Activated CD4-positive, CD25-positive, alpha-beta regulatory T cell treated with anti-CD3 and anti-CD28 coated beads, Interleukin-2, amount 50 U/mL, for 24 hours (primary cell): ENCODE measurements at regions not wholly inside any gene's neighbourhood (a gene's known extent, or its start where the extent isn't known, plus 50 kb on each side); places are given as distances from the start of the nearest gene placed in this dataset.
"Not testable (repeated sequence)": the region's sequence is repeated elsewhere in the genome, so short reads cannot be mapped to it uniquely, and the experiment has no call there.

Experiments
- ATAC-seq, 2 donors: fragments of 150-1000 bp; cut with Tn5 transposase; one replicate each; pipeline ENCODE4 v1.10.0; 2021; ENCODE audit warnings: mild to moderate bottlenecking in 1 of 2, moderate library complexity in 1 of 2

GRCh38 chr9:29289365-29289764, 1716.1 kb upstream of the C9orf72 start:
- no peak for ATAC-seq

GRCh38 chr9:29290516-29290915, 1717.2 kb upstream of the C9orf72 start:
- no peak for ATAC-seq

GRCh38 chr9:29297592-29297991, 1724.3 kb upstream of the C9orf72 start:
- no peak for ATAC-seq

DNA sequence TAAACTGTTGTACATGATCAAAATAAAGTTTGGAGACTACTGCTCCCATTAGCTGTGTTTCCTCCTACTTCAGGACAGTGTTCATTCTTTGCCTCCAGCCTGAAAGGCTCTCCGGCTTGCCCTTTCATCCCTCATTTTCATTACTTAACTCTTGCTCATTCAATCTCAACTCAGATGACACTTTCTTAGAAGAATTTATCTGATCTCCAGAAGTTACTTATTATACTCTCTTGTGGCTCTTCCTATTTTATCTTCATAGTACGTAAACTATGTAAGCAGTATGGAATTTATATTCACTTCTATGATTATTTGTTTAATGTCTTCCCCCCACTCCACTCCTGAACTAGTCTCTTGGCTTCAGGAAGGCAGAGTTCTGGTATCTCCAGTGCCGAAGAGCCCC, 1737.9 kb upstream of the C9orf72 start:
- ATAC-seq, result no peak

DNA sequence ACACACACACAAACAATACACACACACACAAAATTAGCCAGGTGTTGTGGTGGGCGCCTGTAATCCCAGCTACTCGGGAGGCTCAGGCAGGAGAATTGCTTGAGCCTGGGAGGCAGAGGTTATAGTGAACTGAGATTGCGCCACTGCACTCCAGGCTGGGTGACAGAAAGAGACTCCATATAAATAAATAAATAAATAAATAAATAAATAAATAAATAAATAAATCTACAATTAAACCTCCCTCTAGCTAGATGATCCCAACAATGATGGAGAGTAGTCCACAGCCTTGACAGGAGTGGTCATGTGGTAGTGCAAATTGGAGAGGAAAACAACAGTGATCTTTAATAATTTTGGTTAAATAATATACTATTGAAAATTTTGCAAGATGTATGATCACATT, 1739.0 kb upstream of the C9orf72 start:
- no peak for ATAC-seq

DNA sequence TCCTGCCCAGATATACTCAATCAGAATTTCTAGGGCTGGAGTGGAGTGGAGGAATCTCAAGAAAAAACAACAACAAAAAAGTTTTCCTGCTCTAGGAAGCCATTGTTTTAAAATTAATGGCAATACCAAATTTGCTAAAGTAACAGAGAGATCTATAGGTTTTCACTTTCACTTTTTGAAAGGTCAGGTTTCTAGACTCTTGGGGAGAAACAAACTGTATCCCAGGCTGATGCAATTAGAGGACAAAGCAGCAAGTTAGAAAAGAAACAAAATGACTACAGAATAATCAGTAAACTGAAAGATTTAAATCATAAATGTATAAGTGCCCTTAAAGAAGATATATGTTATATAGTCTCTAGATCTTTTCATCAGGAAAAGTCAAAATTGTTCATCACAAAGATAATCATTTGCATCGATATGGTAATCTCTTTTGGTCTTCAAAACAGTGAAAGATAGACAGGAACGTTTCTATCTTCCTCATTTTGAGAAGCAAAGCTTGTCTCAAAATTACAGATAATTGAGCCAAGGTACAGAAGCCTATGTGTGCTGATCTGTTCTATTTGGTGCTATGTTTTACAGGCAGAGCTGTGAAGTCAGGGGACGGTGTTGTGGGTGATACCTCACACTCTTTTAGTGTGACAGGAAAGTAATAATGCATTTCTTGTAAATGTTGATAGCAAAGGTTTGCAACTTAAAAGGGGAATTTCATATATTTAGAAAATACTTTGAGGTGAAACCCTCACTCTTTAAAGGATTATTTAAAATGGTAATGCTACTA, 1746.6 kb upstream of the C9orf72 start:
- no peak for ATAC-seq

GRCh38 chr9:29322240-29322639, 1749.0 kb upstream of the C9orf72 start:
- peak in 1 of 2 donors; percentile 28 for ATAC-seq

DNA sequence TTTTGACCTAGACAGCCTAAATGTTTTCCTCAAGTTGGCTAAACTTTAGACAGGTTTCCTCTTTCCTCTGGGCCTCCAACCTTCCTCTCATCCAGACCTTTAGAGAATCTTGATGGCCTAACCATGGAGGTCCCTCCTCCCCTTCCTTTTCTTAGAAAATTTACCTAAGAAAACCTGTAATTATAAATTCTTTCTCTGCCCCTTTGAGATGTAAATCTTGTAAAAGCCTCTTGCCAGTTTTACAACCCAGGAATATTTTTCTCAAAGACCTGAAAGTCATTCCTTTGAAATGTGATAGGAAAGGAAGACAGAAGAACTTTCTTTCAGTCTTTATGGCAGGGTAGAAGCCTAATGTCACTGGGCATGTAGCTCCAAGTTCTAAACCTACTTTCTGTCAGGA, 1752.6 kb upstream of the C9orf72 start:
- no peak for ATAC-seq

DNA sequence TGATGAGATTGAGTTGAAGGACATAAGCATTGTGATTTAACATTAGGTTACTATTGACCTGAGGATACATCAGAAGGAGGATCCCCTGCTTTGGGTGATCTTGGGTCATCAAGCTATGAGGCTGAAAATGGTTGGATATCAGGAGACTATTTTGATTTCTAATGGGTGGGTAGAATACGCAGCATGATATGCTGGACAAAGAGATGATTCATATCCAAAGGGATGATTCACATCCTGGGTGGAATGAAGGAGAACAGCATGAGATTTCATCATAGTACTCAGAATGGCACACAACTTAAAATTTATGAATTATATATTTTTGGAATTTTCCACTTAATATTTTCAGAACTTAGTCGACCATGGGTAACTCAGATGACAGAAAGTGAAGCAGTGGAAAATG, 1759.5 kb upstream of the C9orf72 start:
- no peak for ATAC-seq

GRCh38 chr9:29336281-29336680, 1763.0 kb upstream of the C9orf72 start:
- no peak for ATAC-seq

GRCh38 chr9:29339387-29339786, 1766.1 kb upstream of the C9orf72 start:
- no peak for ATAC-seq

GRCh38 chr9:29348999-29349398, 1775.7 kb upstream of the C9orf72 start:
- no peak for ATAC-seq

GRCh38 chr9:29389421-29389820, 1816.1 kb upstream of the C9orf72 start:
- ATAC-seq, result no peak

DNA sequence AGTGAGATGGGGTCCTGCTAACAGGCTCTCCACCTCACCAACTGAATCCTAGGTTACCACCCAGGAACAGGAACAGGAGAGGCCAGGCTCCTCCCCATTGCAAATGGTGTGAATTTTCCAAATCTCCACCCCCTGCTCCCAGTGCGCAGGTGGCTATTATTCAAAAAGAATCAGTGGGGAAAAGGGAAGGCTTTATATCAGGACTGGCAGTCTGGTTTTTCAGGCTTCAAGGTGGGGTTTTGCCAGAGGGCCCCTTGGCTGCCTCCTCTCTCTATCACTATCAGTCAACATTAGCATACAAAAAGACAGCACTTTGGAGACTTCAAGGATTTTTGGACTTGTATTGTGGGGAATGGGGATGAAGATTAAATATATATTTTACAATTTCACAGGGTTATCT, 1817.6 kb upstream of the C9orf72 start:
- ATAC-seq, result no peak

DNA sequence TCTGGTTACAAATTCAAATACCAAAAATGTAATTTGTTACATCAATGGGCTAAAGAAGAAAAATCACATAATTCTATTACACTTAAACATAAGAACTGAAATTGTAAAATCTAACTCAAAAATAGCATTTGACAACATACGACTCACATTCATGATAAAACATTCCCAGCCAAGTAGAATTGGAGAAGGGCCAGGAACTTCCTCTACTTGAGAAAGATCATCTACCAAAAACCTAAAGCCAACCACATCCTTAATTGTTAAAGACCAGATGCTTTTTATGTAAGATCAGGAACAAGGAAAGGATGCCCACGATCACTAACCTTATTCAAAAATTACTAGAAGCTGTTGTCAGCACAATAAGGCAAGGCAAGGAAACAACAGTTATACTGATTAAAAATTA, 1819.8 kb upstream of the C9orf72 start:
- no peak for ATAC-seq

- ATAC-seq, result no peak
These were observed 1821.6 kb upstream of the C9orf72 start for GRCh38 chr9:29394855-29395254.

GRCh38 chr9:29397148-29397547, 1823.9 kb upstream of the C9orf72 start:
- ATAC-seq, result no peak

GRCh38 chr9:29416204-29416603, 1842.9 kb upstream of the C9orf72 start:
- ATAC-seq, result no peak

DNA sequence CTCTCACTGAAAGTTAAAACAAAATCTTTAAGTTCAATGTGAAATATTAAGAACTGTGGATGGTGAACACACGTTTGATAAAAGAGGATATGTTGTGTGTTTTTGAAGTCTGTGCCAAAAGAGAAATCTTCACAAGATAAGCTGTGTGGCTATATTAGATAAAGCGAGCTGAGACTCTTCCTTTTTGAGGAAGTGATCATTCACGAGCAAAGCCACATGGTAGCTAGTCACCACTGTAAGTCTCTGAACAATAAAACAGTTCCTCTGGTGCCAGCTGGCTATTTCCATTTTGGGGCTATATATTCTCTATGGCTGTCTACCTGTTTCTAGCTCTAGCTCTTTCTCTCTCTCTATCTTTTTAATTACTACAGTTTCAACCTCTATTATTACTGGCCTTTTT, 1849.2 kb upstream of the C9orf72 start:
- ATAC-seq, result no peak

- ATAC-seq, result no peak
These were observed 1858.9 kb upstream of the C9orf72 start for GRCh38 chr9:29432191-29432590.

DNA sequence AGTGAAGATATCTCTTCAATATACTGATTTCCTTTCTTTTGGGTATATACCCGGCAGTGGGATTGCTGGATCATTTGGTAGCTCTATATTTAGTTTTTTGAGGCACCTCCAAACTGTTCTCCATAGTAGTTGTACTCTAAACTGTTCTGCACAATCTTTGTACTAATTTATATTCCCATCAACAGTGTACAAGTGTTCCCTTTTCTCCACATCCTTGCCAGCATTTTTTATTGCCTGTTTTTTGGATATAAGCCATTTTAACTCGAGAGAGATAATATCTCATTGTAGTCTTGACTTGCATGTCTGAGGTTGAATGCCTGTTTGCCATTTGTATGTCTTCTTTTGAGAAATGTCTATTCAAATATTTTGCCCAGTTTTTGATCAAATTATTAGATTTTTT, 1859.4 kb upstream of the C9orf72 start:
- not testable (repeated sequence) for ATAC-seq

- no peak for ATAC-seq
These were observed 1862.1 kb upstream of the C9orf72 start for GRCh38 chr9:29435368-29435767.

DNA sequence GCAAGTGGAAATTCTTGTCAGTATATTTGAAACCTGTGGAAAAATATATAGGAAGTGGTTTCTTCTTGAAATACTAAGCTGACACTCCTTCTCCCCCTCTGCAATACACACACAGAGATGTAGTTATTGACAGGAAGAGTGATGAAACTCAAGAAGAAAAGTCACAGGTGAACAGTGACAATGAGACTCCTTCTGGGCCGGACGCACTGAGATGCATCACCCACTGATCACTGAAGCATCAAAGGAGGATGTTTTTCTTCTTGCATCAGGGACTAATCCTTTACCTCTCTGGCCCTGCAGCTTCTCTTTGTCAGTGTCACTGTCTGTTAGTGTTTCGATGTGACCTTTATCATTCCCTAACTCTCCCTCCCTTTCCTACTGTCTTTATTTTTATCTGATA, 1864.2 kb upstream of the C9orf72 start:
- ATAC-seq, result no peak

DNA sequence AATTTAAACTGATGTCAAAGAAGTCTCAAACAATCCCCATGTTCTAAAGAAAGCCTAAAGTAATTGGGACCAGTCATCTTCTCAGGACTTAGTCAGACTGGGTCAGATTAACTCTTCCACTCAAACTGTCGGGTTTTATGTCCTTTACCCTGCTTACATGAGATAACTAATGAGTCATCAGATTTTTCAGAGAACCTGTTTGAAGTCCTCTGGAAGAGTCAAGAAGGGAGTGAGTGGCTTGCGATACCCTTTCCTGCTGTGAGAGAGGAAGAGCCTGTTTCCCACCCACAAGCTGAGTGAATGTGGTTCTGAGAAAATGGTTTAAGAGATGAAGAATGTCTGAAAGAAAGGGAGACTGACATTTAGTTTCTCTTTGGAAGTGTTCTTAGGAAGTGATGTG, 1866.7 kb upstream of the C9orf72 start:
- ATAC-seq, result no peak

GRCh38 chr9:29440449-29440848, 1867.2 kb upstream of the C9orf72 start:
- ATAC-seq, result no peak
